Thoracic aorta (tissue), 2 donors: ENCODE measurements at regions not wholly inside any gene's neighbourhood (a gene's known extent, or its start where the extent isn't known, plus 50 kb on each side); places are given as distances from the start of the nearest gene placed in this dataset.
"Not testable (repeated sequence)": the region's sequence is repeated elsewhere in the genome, so short reads cannot be mapped to it uniquely, and the experiment has no call there.

Experiments
- ATAC-seq: fragments of 150-250 bp; one replicate; pipeline ENCODE4 v1.8.0; 2017; ENCODE audit warnings: low read depth; ENCODE audit not compliant: insufficient number of reproducible peaks, low FRiP score
- DNase-seq: peaks from one replicate; pipeline ENCODE4 v3.0.0-alpha.2; 2020; ENCODE audit warnings: low spot score
- H3K27ac ChIP-seq, 2 donors: fragments of 200-600 bp; sonication (generic); 1 replicate in 1 of 2; 2 replicates in 1 of 2; pipeline ENCODE4 v1.5.1; 2016; ENCODE audit warnings: mild to moderate bottlenecking in 2 of 2, moderate library complexity in 2 of 2
- H3K27me3 ChIP-seq: fragments of 200-600 bp; sonication (generic); replicated peaks from 2 replicates; pipeline ENCODE4 v1.6.0; 2016; ENCODE audit warnings: mild to moderate bottlenecking; ENCODE audit not compliant: insufficient read depth
- H3K36me3 ChIP-seq: fragments of 200-600 bp; sonication (generic); one replicate; pipeline ENCODE4 v1.5.1; 2016
- H3K4me1 ChIP-seq, 2 donors: fragments of 200-600 bp; sonication (generic); 1 replicate in 1 of 2; 2 replicates in 1 of 2; pipeline versions ENCODE4 v1.5.1 to v1.6.0; 2016; ENCODE audit warnings: low read depth in 2 of 2, mild to moderate bottlenecking in 1 of 2; ENCODE audit not compliant: control insufficient read depth in 1 of 2
- H3K4me3 ChIP-seq: fragments of 200-600 bp; sonication (generic); 2 replicates; pipeline ENCODE4 v1.5.1; 2016; ENCODE audit warnings: mild to moderate bottlenecking
- H3K9me3 ChIP-seq: fragments of 200-600 bp; sonication (generic); 2 replicates; pipeline ENCODE4 v1.5.1; 2016
- CTCF ChIP-seq: fragments of 200-600 bp; sonication (generic); IDR thresholded peaks from one replicate; pipeline ENCODE4 v1.5.1; 2019; ENCODE audit warnings: antibody characterized with exemption

GRCh38 chr5:110268985-110269384 is 457.5 kb downstream of the TMEM232 start:
- H3K9me3 ChIP-seq = no peaks in the 10 kb centered on the region
- DNase-seq (no peak), ATAC-seq (no peak)
- no peak for TF ChIP-seq CTCF
- H3K4me3 ChIP-seq = no peak overlapping the region
- peaks cover 0 to 35% of the 10 kb centered on the region in 2 donors for H3K4me1 ChIP-seq
- no peaks in the 10 kb centered on the region for H3K36me3 ChIP-seq
- no peaks in the 10 kb centered on the region for H3K27me3 ChIP-seq
- peak overlapping the region; percentile 51 to 61 for H3K27ac ChIP-seq

GRCh38 chr5:110269478-110270142 is 456.9 kb downstream of the TMEM232 start:
- peak overlapping the region; percentile 6 for H3K4me3 ChIP-seq
- ATAC-seq = no peak
- H3K27ac ChIP-seq = peak overlapping the region; percentile 51 to 61

GRCh38 chr5:110275878-110276277 is 450.6 kb downstream of the TMEM232 start:
- H3K4me1 ChIP-seq = no peaks in the 10 kb centered on the region
- no peak for DNase-seq

More at GRCh38 chr5:110269478-110270142, 456.9 kb downstream of the TMEM232 start:
- DNase-seq = no peak
- no peaks in the 10 kb centered on the region for H3K27me3 ChIP-seq
- H3K9me3 ChIP-seq = no peaks in the 10 kb centered on the region
- no peak for TF ChIP-seq CTCF
- peaks cover 0 to 30% of the 10 kb centered on the region in 2 donors for H3K4me1 ChIP-seq
- H3K36me3 ChIP-seq = no peaks in the 10 kb centered on the region

GRCh38 chr5:110278449-110278848 is 448.0 kb downstream of the TMEM232 start:
- not testable (repeated sequence) for H3K27me3 ChIP-seq, H3K27ac ChIP-seq, H3K4me1 ChIP-seq, H3K36me3 ChIP-seq, H3K9me3 ChIP-seq, DNase-seq, H3K4me3 ChIP-seq, ATAC-seq

More at GRCh38 chr5:110275878-110276277, 450.6 kb downstream of the TMEM232 start:
- Histone ChIP-seq H3K4me3 (no peak overlapping the region), H3K27me3 (no peaks in the 10 kb centered on the region), H3K27ac (no peak overlapping the region), H3K9me3 (peaks cover 7% of the 10 kb centered on the region), H3K36me3 (no peaks in the 10 kb centered on the region)
- ATAC-seq = no peak
- no peak for TF ChIP-seq CTCF

- H3K4me3 ChIP-seq, H3K36me3 ChIP-seq, ATAC-seq, H3K4me1 ChIP-seq, DNase-seq, H3K27ac ChIP-seq, H3K27me3 ChIP-seq, H3K9me3 ChIP-seq: not testable (repeated sequence)
Measured at GRCh38 chr5:110284121-110284520, 442.4 kb downstream of the TMEM232 start.

GRCh38 chr5:110288766-110289511 is 437.5 kb downstream of the TMEM232 start:
- Histone ChIP-seq H3K9me3 (no peaks in the 10 kb centered on the region), H3K36me3 (no peaks in the 10 kb centered on the region), H3K27me3 (no peaks in the 10 kb centered on the region), H3K4me3 (no peak overlapping the region), H3K27ac (no peak overlapping the region), H3K4me1 (no peaks in the 10 kb centered on the region)
- no peak for DNase-seq
- ATAC-seq = no peak
- TF ChIP-seq CTCF = no peak
